HCT116 (cell line): ENCODE measurements at regions not wholly inside any gene's neighbourhood (a gene's known extent, or its start where the extent isn't known, plus 50 kb on each side); places are given as distances from the start of the nearest gene placed in this dataset.

Experiments used
- ATAC-seq: fragments of 200-7000 bp; cut with Tn5 transposase; 2 replicates; pipeline ENCODE4 v1.9.1; 2020; ENCODE audit warnings: mild to moderate bottlenecking, moderate library complexity
- BruUV-seq: library from RNA; stranded (reverse); fragments of 400-500 nt; replicated peaks from 2 replicates; lab custom pipeline; 2021; lab: Mats Ljungman, UMichigan
- CTCF ChIA-PET: fragments of 300-600 bp; sonication (Branson Sonifier 250); formaldehyde crosslinking; loops from one replicate; lab custom pipeline; 2021; ENCODE audit warnings: antibody characterized with exemption; lab: Charles Lee
- POLR2A ChIA-PET: fragments of 300-600, 350-600 bp; sonication (Branson Sonifier 250); formaldehyde crosslinking; loops from one replicate; lab custom pipeline; 2021; ENCODE audit warnings: antibody characterized with exemption; lab: Charles Lee
- RAD21 ChIA-PET, 2 experiments: fragments of 300-600 bp; sonication (Branson Sonifier 250); formaldehyde crosslinking; loops; one replicate each; lab custom pipeline; 2023; ENCODE audit warnings: low total read pairs in 2 of 2; ENCODE audit not compliant: uncharacterized antibody in 2 of 2, unreplicated experiment in 2 of 2, low non-redundant PET in 1 of 2; lab: Charles Lee
- DNase-seq: peaks from one replicate; pipeline ENCODE4 v3.0.0-alpha.2; 2010; ENCODE audit warnings: low read depth, low spot score
- H2AFZ ChIP-seq: fragments of 200-600 bp; shearing (Covaris generic), sonication (generic); 2 replicates; pipeline ENCODE4 v1.6.1; 2017; ENCODE audit warnings: low read depth, mixed run types, mixed read lengths, antibody characterized with exemption, low read length; ENCODE audit not compliant: poor library complexity, severe bottlenecking
- H3K27ac ChIP-seq: 2 replicates; pipeline ENCODE4 v1.5.1; 2012; ENCODE audit warnings: low read depth, low read length
- H3K27me3 ChIP-seq: fragments of 200-600 bp; sonication (generic); 2 replicates; pipeline ENCODE4 v1.6.1; 2016; ENCODE audit warnings: mixed run types, low read length, mixed read lengths; ENCODE audit not compliant: insufficient read depth
- H3K36me3 ChIP-seq, 2 experiments: fragments of 200-500 bp in 1 of 2; fragments of 200-600 bp in 1 of 2; sonication (Bioruptor generic) in 1 of 2; sonication (generic) in 1 of 2; 2 replicates each; pipeline versions ENCODE4 v1.5.1 to v1.6.1; 2014 to 2016; ENCODE audit warnings: low read length in 2 of 2, inconsistent platforms in 1 of 2, mixed read lengths in 1 of 2, mixed run types in 1 of 2; ENCODE audit not compliant: insufficient read depth in 2 of 2, control insufficient read depth in 1 of 2
- H3K4me1 ChIP-seq, 2 experiments: fragments of 200-600 bp in 1 of 2; sonication (generic) in 1 of 2; 2 replicates each; pipeline versions ENCODE4 v1.5.1 to v1.6.1; 2012 to 2017; ENCODE audit warnings: low read length in 2 of 2, inconsistent platforms in 1 of 2, mild to moderate bottlenecking in 1 of 2, mixed read lengths in 1 of 2, mixed run types in 1 of 2, moderate library complexity in 1 of 2; ENCODE audit not compliant: insufficient read depth in 2 of 2, control insufficient read depth in 1 of 2
- H3K4me2 ChIP-seq: fragments of 200-600 bp; sonication (generic); 2 replicates; pipeline ENCODE4 v1.6.1; 2017; ENCODE audit warnings: mixed run types, low read length, mixed read lengths
- H3K4me3 ChIP-seq, 2 experiments: fragments of 200-600 bp in 1 of 2; sonication (generic) in 1 of 2; replicated peaks in 1 of 2; 2 replicates each; pipeline ENCODE4 v1.5.1; 2011 to 2016; ENCODE audit warnings: low read length in 2 of 2, control low read depth in 1 of 2, low read depth in 1 of 2, mild to moderate bottlenecking in 1 of 2, mixed read lengths in 1 of 2, mixed run types in 1 of 2
- H3K79me2 ChIP-seq: fragments of 200-600 bp; sonication (generic); 2 replicates; pipeline ENCODE4 v1.6.1; 2017; ENCODE audit warnings: mild to moderate bottlenecking, mixed run types, low read length, moderate library complexity, mixed read lengths; ENCODE audit not compliant: insufficient read depth
- H3K9ac ChIP-seq: fragments of 200-600 bp; sonication (generic); 2 replicates; pipeline ENCODE4 v1.6.1; 2016; ENCODE audit warnings: low read length, mixed read lengths
- H3K9me2 ChIP-seq: fragments of 200-600 bp; sonication (generic), shearing (Covaris generic); 2 replicates; pipeline ENCODE4 v1.6.1; 2017; ENCODE audit warnings: mixed run types, mild to moderate bottlenecking, moderate library complexity; ENCODE audit not compliant: insufficient read depth
- H3K9me3 ChIP-seq, 2 experiments: fragments of 200-500 bp in 1 of 2; fragments of 200-600 bp in 1 of 2; sonication (Bioruptor generic) in 1 of 2; sonication (generic) in 1 of 2; 2 replicates each; pipeline ENCODE4 v1.6.1; 2014 to 2017; ENCODE audit warnings: low read length in 2 of 2, mixed read lengths in 2 of 2, inconsistent platforms in 1 of 2, low read depth in 1 of 2, mild to moderate bottlenecking in 1 of 2, mixed run types in 1 of 2, moderate library complexity in 1 of 2; ENCODE audit not compliant: control insufficient read depth in 1 of 2, insufficient read depth in 1 of 2
- H4K20me1 ChIP-seq: fragments of 200-600 bp; sonication (generic), shearing (Covaris generic); 2 replicates; pipeline ENCODE4 v1.6.1; 2017; ENCODE audit warnings: mixed run types, mild to moderate bottlenecking, moderate library complexity; ENCODE audit not compliant: insufficient read depth
- CBX3 ChIP-seq: IDR thresholded peaks from 2 replicates; pipeline ENCODE4 v1.6.1; 2012; ENCODE audit warnings: low read depth
- CEBPB ChIP-seq: IDR thresholded peaks from 2 replicates; pipeline ENCODE4 v1.6.1; 2012; ENCODE audit warnings: low read depth
- EGR1 ChIP-seq: IDR thresholded peaks from 2 replicates; pipeline ENCODE4 v1.6.1; 2012; ENCODE audit warnings: low read depth
- EZH2 ChIP-seq: fragments of 200-600 bp; sonication (generic); IDR thresholded peaks from 2 replicates; pipeline ENCODE4 v1.6.1; 2017; ENCODE audit warnings: antibody characterized with exemption, mixed run types
- FOSL1 ChIP-seq: IDR thresholded peaks from 2 replicates; pipeline ENCODE4 v1.6.1; 2012; ENCODE audit warnings: low read depth
- JUND ChIP-seq: IDR thresholded peaks from 2 replicates; pipeline ENCODE4 v1.6.1; 2012
- POLR2A ChIP-seq: IDR thresholded peaks from 2 replicates; pipeline ENCODE4 v1.7.0; 2011; ENCODE audit warnings: borderline replicate concordance; ENCODE audit not compliant: insufficient read depth, insufficient read length; ENCODE audit errors: extremely low read depth
- POLR2AphosphoS5 ChIP-seq: IDR thresholded peaks from 2 replicates; pipeline ENCODE4 v1.6.1; 2011; ENCODE audit warnings: mild to moderate bottlenecking, low read depth, low read length, moderate library complexity
- RAD21 ChIP-seq: IDR thresholded peaks from 2 replicates; pipeline ENCODE4 v1.6.1; 2012; ENCODE audit warnings: low read depth, mild to moderate bottlenecking
- SIN3A ChIP-seq: IDR thresholded peaks from 2 replicates; pipeline ENCODE4 v1.6.1; 2012; ENCODE audit warnings: low read depth
- SP1 ChIP-seq: IDR thresholded peaks from 2 replicates; pipeline ENCODE4 v1.6.1; 2012; ENCODE audit warnings: low read depth
- TCF7L2 ChIP-seq: IDR thresholded peaks from 2 replicates; pipeline ENCODE4 v1.7.0; 2011; ENCODE audit warnings: borderline replicate concordance, inconsistent platforms; ENCODE audit not compliant: insufficient read depth, insufficient read length; ENCODE audit errors: extremely low read depth
- YY1 ChIP-seq: IDR thresholded peaks from 2 replicates; pipeline ENCODE4 v1.6.1; 2011; ENCODE audit warnings: low read length, low read depth, moderate library complexity, mild to moderate bottlenecking; ENCODE audit not compliant: insufficient replicate concordance; ENCODE audit errors: extremely low read depth
- ZFX ChIP-seq: fragments of 450-650 bp; IDR thresholded peaks from 2 replicates; pipeline ENCODE4 v1.6.1; 2017
- ZNF274 ChIP-seq: fragments of 200-500 bp; sonication (Bioruptor generic); IDR thresholded peaks from 2 replicates; pipeline ENCODE4 v1.6.1; 2014; ENCODE audit warnings: mild to moderate bottlenecking, low read depth, low read length, inconsistent platforms
- intact Hi-C: fragments of 100-400 bp; cut with micrococcal nuclease; formaldehyde crosslinking; loops from 2 replicates; pipeline ENCODE4 v1.10.0; 2022
- TF ChIP-seq, protein P1 (sequence below): IDR thresholded peaks from 2 replicates; pipeline ENCODE4 v1.6.1; 2012; ENCODE audit warnings: low read depth
- TF ChIP-seq, protein P2 (sequence below), 3 experiments: fragments of 200-600 bp in 1 of 3; sonication (generic) in 1 of 3; IDR thresholded peaks in 2 of 3; conservative IDR thresholded peaks in 1 of 3; 2 replicates each; pipeline ENCODE4 v1.5.1; 2012 to 2017; ENCODE audit warnings: low read depth in 2 of 3, low read length in 2 of 3, antibody characterized with exemption in 1 of 3, borderline replicate concordance in 1 of 3, control low read depth in 1 of 3, mild to moderate bottlenecking in 1 of 3, mixed read lengths in 1 of 3, mixed run types in 1 of 3, moderate library complexity in 1 of 3; ENCODE audit not compliant: insufficient read depth in 1 of 3
- TF ChIP-seq, protein P3 (sequence below): IDR thresholded peaks from 2 replicates; pipeline ENCODE4 v1.6.1; 2012
- TF ChIP-seq, protein P4 (sequence below): IDR thresholded peaks from 2 replicates; pipeline ENCODE4 v1.6.1; 2011; ENCODE audit warnings: mild to moderate bottlenecking, low read length, moderate library complexity; ENCODE audit not compliant: insufficient replicate concordance; ENCODE audit errors: extremely low read depth

DNA sequence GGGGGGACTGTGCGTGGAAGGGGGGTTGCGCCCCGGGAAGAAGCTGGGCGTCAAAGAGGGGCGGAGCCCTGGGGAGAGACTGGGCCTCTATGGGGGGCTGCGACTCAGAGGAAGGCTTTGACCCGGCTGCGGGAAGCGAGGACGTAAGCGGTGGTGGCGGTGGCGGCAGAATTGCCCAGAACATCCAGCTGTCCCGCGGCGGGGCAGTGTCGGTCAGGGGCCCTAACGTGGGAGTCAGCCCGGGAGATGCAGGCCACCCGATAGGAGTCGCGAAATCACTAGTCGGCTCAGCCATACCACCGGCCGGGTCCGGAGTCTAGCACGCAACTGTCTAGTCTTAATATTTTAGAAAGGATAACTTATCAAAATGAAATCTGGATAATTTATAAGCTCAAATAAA lies 387.6 kb upstream of the EYS start:
- ChIA-PET RAD21 (no interaction called here), POLR2A (no interaction called here)
- H3K4me2 ChIP-seq: no peak overlapping the region

More for the DNA sequence above, 387.6 kb upstream of the EYS start:
- Histone ChIP-seq H4K20me1 (no peaks in the 10 kb centered on the region), H3K4me3 (no peak overlapping the region), H3K9ac (no peak overlapping the region), H3K4me1 (no peaks in the 10 kb centered on the region), H2AFZ (no peak overlapping the region), H3K9me2 (no peaks in the 10 kb centered on the region), H3K79me2 (no peaks in the 10 kb centered on the region), H3K27ac (no peak overlapping the region), H3K27me3 (no peaks in the 10 kb centered on the region), H3K36me3 (no peaks in the 10 kb centered on the region), H3K9me3 (peaks cover 0 to 4% of the 10 kb centered on the region in 2 experiments; a peak in 2 of 4 replicates)
- CTCF ChIA-PET: no interaction called here
- BruUV-seq: no TSS peak
- no peak for TF ChIP-seq EZH2
- no peak for TF ChIP-seq CEBPB
- TF ChIP-seq SP1: no peak
- no peak for TF ChIP-seq CBX3
- TF ChIP-seq, protein P1, sequence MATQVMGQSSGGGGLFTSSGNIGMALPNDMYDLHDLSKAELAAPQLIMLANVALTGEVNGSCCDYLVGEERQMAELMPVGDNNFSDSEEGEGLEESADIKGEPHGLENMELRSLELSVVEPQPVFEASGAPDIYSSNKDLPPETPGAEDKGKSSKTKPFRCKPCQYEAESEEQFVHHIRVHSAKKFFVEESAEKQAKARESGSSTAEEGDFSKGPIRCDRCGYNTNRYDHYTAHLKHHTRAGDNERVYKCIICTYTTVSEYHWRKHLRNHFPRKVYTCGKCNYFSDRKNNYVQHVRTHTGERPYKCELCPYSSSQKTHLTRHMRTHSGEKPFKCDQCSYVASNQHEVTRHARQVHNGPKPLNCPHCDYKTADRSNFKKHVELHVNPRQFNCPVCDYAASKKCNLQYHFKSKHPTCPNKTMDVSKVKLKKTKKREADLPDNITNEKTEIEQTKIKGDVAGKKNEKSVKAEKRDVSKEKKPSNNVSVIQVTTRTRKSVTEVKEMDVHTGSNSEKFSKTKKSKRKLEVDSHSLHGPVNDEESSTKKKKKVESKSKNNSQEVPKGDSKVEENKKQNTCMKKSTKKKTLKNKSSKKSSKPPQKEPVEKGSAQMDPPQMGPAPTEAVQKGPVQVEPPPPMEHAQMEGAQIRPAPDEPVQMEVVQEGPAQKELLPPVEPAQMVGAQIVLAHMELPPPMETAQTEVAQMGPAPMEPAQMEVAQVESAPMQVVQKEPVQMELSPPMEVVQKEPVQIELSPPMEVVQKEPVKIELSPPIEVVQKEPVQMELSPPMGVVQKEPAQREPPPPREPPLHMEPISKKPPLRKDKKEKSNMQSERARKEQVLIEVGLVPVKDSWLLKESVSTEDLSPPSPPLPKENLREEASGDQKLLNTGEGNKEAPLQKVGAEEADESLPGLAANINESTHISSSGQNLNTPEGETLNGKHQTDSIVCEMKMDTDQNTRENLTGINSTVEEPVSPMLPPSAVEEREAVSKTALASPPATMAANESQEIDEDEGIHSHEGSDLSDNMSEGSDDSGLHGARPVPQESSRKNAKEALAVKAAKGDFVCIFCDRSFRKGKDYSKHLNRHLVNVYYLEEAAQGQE: no peak
- TF ChIP-seq JUND: no peak
- TF ChIP-seq EGR1: no peak
- TF ChIP-seq, protein P2, sequence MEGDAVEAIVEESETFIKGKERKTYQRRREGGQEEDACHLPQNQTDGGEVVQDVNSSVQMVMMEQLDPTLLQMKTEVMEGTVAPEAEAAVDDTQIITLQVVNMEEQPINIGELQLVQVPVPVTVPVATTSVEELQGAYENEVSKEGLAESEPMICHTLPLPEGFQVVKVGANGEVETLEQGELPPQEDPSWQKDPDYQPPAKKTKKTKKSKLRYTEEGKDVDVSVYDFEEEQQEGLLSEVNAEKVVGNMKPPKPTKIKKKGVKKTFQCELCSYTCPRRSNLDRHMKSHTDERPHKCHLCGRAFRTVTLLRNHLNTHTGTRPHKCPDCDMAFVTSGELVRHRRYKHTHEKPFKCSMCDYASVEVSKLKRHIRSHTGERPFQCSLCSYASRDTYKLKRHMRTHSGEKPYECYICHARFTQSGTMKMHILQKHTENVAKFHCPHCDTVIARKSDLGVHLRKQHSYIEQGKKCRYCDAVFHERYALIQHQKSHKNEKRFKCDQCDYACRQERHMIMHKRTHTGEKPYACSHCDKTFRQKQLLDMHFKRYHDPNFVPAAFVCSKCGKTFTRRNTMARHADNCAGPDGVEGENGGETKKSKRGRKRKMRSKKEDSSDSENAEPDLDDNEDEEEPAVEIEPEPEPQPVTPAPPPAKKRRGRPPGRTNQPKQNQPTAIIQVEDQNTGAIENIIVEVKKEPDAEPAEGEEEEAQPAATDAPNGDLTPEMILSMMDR (IDR thresholded peaks at IDR 0.05 in 2 of 3, conservative IDR thresholded peaks at IDR 0.05 in 1 of 3; ENCODE audit: borderline replicate concordance in 1 of 3, insufficient read depth in 1 of 3, low read depth in 2 of 3, low read length in 2 of 3): no peak
- TF ChIP-seq POLR2AphosphoS5: no peak
- TF ChIP-seq, protein P3, sequence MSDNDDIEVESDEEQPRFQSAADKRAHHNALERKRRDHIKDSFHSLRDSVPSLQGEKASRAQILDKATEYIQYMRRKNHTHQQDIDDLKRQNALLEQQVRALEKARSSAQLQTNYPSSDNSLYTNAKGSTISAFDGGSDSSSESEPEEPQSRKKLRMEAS: no peak
- TF ChIP-seq POLR2A: no peak
- no peak for TF ChIP-seq FOSL1
- no peak for TF ChIP-seq ZFX
- no peak for TF ChIP-seq ZNF274
- TF ChIP-seq, protein P4, sequence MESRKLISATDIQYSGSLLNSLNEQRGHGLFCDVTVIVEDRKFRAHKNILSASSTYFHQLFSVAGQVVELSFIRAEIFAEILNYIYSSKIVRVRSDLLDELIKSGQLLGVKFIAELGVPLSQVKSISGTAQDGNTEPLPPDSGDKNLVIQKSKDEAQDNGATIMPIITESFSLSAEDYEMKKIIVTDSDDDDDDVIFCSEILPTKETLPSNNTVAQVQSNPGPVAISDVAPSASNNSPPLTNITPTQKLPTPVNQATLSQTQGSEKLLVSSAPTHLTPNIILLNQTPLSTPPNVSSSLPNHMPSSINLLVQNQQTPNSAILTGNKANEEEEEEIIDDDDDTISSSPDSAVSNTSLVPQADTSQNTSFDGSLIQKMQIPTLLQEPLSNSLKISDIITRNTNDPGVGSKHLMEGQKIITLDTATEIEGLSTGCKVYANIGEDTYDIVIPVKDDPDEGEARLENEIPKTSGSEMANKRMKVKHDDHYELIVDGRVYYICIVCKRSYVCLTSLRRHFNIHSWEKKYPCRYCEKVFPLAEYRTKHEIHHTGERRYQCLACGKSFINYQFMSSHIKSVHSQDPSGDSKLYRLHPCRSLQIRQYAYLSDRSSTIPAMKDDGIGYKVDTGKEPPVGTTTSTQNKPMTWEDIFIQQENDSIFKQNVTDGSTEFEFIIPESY: no peak
- no peak for TF ChIP-seq TCF7L2
- no peak for TF ChIP-seq SIN3A
- no peak for TF ChIP-seq YY1
- no peak for TF ChIP-seq RAD21
- intact Hi-C loops: no loop called here
- DNase-seq (no peak), ATAC-seq (no peak)
